ENCODE measurements at regions not wholly inside any gene's neighbourhood (a gene's known extent, or its start where the extent isn't known, plus 50 kb on each side); places are given as distances from the start of the nearest gene placed in this dataset.
A peak's percentile ranks its signal among the peaks of the same experiment; 100 is the strongest.

GRCh38 chr17:77323413-77324171, 182.8 kb downstream of the SEC14L1 start:
- TF ChIP-seq NR2F2 (IDR thresholded peaks at IDR 0.05) (peak; percentile 7), TAF1 (conservative IDR thresholded peaks at IDR 0.05) (no peak), SP1 (IDR thresholded peaks at IDR 0.05) (no peak), MAX (IDR thresholded peaks at IDR 0.05) (no peak)
- H3K9me3 ChIP-seq (ENCODE audit: control insufficient read depth in 4 of 4, low read length in 3 of 4) = no peaks in the 10 kb centered on the region
- peak overlapping the region; percentile 88 to 92 for H3K27ac ChIP-seq (ENCODE audit: low read depth in 1 of 2, low read length in 2 of 2)
- DNase-seq (ENCODE audit: low spot score) = peak; percentile 30
- H3K4me3 ChIP-seq (ENCODE audit: low read depth in 1 of 3, low read length in 3 of 3) = no peak overlapping the region
- 80% methylated on average over 36 of the region's 36 CpGs for WGBS
- no peak overlapping the region for H3K9ac ChIP-seq (ENCODE audit: low read depth in 1 of 2, low read length in 2 of 2)
- H3K27me3 ChIP-seq (ENCODE audit: control insufficient read depth in 4 of 4, insufficient read depth in 4 of 4, low read length in 3 of 4) = no peaks in the 10 kb centered on the region
- peaks cover 13 to 62% (median 48%) of the 10 kb centered on the region in 4 donors for H3K4me1 ChIP-seq (ENCODE audit: control insufficient read depth in 4 of 4, insufficient read depth in 4 of 4, low read length in 3 of 4)
- no peaks in the 10 kb centered on the region for H3K36me3 ChIP-seq (ENCODE audit: control insufficient read depth in 4 of 4, insufficient read depth in 3 of 4, low read depth in 1 of 4, low read length in 3 of 4)

DNA sequence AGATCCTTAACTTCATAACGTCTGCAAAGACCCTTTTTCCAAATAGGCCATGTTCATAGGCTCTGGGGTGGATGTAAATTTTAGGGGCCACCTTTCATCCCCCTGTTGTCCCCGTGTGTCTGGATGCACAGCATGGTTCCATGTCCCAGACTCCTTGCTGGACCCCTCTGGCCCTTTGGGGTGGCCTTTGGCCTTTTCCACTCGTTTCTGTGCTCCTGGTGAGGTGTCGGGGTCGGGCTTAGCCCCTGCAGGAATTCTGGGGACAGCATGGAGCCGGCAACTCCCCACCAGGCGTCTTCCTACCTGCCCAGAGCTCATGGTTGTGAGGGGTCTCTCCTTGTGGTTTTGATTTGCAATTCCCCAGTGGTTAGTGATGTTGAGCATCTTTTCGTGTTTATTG, 183.5 kb downstream of the SEC14L1 start:
- no peaks in the 10 kb centered on the region for H3K9me3 ChIP-seq (ENCODE audit: control insufficient read depth in 4 of 4, low read length in 3 of 4)
- 92% methylated on average over 8 of the region's 8 CpGs for WGBS
- H3K27me3 ChIP-seq (ENCODE audit: control insufficient read depth in 4 of 4, insufficient read depth in 4 of 4, low read length in 3 of 4) = no peaks in the 10 kb centered on the region
- H3K4me1 ChIP-seq (ENCODE audit: control insufficient read depth in 4 of 4, insufficient read depth in 4 of 4, low read length in 3 of 4) = peaks cover 15 to 66% (median 50%) of the 10 kb centered on the region in 4 donors
- no peak for TF ChIP-seq HNF4G (IDR thresholded peaks at IDR 0.05)
- TF ChIP-seq ZBTB33 (IDR thresholded peaks at IDR 0.05) = no peak
- no peak for TF ChIP-seq HNF4A (conservative IDR thresholded peaks at IDR 0.05)
- TF ChIP-seq FOXA1 (IDR thresholded peaks at IDR 0.05) = no peak
- TF ChIP-seq NR2F2 (IDR thresholded peaks at IDR 0.05) = no peak
- TF ChIP-seq GABPA (IDR thresholded peaks at IDR 0.05 in 1 of 2, conservative IDR thresholded peaks at IDR 0.05 in 1 of 2) = no peak
- no peak for TF ChIP-seq RAD21 (IDR thresholded peaks at IDR 0.05)
- TF ChIP-seq FOXA2 (IDR thresholded peaks at IDR 0.05) = no peak
- TF ChIP-seq TAF1 (conservative IDR thresholded peaks at IDR 0.05) = no peak
- TF ChIP-seq CTCF (IDR thresholded peaks at IDR 0.05; ENCODE audit: low read depth, low read length, missing input control) = no peak
- TF ChIP-seq YY1 (IDR thresholded peaks at IDR 0.05) = no peak
- no peak for TF ChIP-seq JUND (IDR thresholded peaks at IDR 0.05)
- TF ChIP-seq REST (IDR thresholded peaks at IDR 0.05) = no peak
- TF ChIP-seq SP1 (IDR thresholded peaks at IDR 0.05) = no peak
- no peak for TF ChIP-seq ATF3 (IDR thresholded peaks at IDR 0.05)
- no peak for TF ChIP-seq RXRA (IDR thresholded peaks at IDR 0.05)
- H3K9ac ChIP-seq (ENCODE audit: low read depth in 1 of 2, low read length in 2 of 2) = no peak overlapping the region
- peak overlapping the region; percentile 88 to 92 for H3K27ac ChIP-seq (ENCODE audit: low read depth in 1 of 2, low read length in 2 of 2)
- no peaks in the 10 kb centered on the region for H3K36me3 ChIP-seq (ENCODE audit: control insufficient read depth in 4 of 4, insufficient read depth in 3 of 4, low read depth in 1 of 4, low read length in 3 of 4)
- peak; percentile 4 for DNase-seq (ENCODE audit: low spot score)
- no peak overlapping the region for H3K4me3 ChIP-seq (ENCODE audit: low read depth in 1 of 3, low read length in 3 of 3)

All from liver (tissue), 8 donors.